ENCODE measurements at regions not wholly inside any gene's neighbourhood (a gene's known extent, or its start where the extent isn't known, plus 50 kb on each side); places are given as distances from the start of the nearest gene placed in this dataset.

DNA sequence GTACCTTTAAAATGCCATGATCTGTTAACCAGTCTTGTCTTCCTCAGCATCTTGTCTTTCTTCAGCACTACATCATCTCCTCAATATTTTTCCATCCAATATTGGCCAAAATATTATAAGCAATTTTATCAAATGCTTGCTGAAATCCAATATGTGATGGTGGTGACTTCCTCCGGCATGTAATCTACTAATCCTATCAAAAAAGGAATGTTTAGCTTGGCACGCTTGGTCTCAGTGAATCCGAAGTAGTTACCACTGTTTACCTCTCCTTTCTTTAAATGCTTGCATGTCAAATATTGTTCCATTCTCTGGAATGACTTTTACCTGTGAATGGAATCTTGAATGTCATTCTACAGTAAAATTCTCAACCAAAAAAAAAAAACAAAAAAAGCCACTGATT lies 72.3 kb upstream of the EEA1 start (continued):
- no peak for TF ChIP-seq KDM5A (IDR thresholded peaks at IDR 0.05; ENCODE audit: low read length)
- TF ChIP-seq TEAD4 (IDR thresholded peaks at IDR 0.05; ENCODE audit: low read depth, low read length): no peak
- TF ChIP-seq CBX8 (IDR thresholded peaks at IDR 0.05; ENCODE audit: borderline replicate concordance, low read depth, low read length): no peak
- TF ChIP-seq CHD1 (IDR thresholded peaks at IDR 0.05; ENCODE audit: low read depth, low read length): no peak
- TF ChIP-seq, protein P1, sequence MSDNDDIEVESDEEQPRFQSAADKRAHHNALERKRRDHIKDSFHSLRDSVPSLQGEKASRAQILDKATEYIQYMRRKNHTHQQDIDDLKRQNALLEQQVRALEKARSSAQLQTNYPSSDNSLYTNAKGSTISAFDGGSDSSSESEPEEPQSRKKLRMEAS (IDR thresholded peaks at IDR 0.05): no peak
- TF ChIP-seq SP4 (IDR thresholded peaks at IDR 0.05; ENCODE audit: low read length): no peak
- no peak for TF ChIP-seq JUND (IDR thresholded peaks at IDR 0.05; ENCODE audit: low read length)
- TF ChIP-seq TCF12 (IDR thresholded peaks at IDR 0.05; ENCODE audit: low read depth, low read length): no peak

Data from H1 (cell line).